ENCODE measurements at regions not wholly inside any gene's neighbourhood (a gene's known extent, or its start where the extent isn't known, plus 50 kb on each side); places are given as distances from the start of the nearest gene placed in this dataset.
"Not testable (repeated sequence)": the region's sequence is repeated elsewhere in the genome, so short reads cannot be mapped to it uniquely, and the experiment has no call there.

- H3K4me3 ChIP-seq, result no peak overlapping the region
- H3K27me3 ChIP-seq, result no peaks in the 10 kb centered on the region
- no peaks in the 10 kb centered on the region for H3K36me3 ChIP-seq
- no peaks in the 10 kb centered on the region for H3K9me3 ChIP-seq
- DNase-seq, result no peak
Observed at GRCh38 chr6:141848029-141848890, 284.5 kb upstream of the GJE1 start.

GRCh38 chr6:141846639-141847038, 286.1 kb upstream of the GJE1 start:
- Histone ChIP-seq H3K9me3 (no peaks in the 10 kb centered on the region), H3K4me3 (no peak overlapping the region), H3K27me3 (no peaks in the 10 kb centered on the region), H3K36me3 (no peaks in the 10 kb centered on the region)
- DNase-seq, result no peak

- no peak for DNase-seq
- Histone ChIP-seq H3K9me3 (no peaks in the 10 kb centered on the region), H3K27me3 (no peaks in the 10 kb centered on the region), H3K36me3 (no peaks in the 10 kb centered on the region), H3K4me3 (no peak overlapping the region)
Observed at GRCh38 chr6:141843178-141843834, 289.4 kb upstream of the GJE1 start.

- Histone ChIP-seq H3K4me3 (no peak overlapping the region), H3K36me3 (no peaks in the 10 kb centered on the region), H3K27me3 (no peaks in the 10 kb centered on the region), H3K9me3 (no peaks in the 10 kb centered on the region; the same call in 1 of the 2 replicates)
- no peak for DNase-seq
Observed at GRCh38 chr6:141833001-141833655, 299.6 kb upstream of the GJE1 start.

GRCh38 chr6:141830530-141830929, 302.2 kb upstream of the GJE1 start:
- no peak for DNase-seq
- H3K9me3 ChIP-seq, result no peaks in the 10 kb centered on the region; the same call in 1 of the 2 replicates
- no peaks in the 10 kb centered on the region for H3K36me3 ChIP-seq
- no peak overlapping the region for H3K4me3 ChIP-seq
- no peaks in the 10 kb centered on the region for H3K27me3 ChIP-seq

GRCh38 chr6:141829566-141830360, 303.0 kb upstream of the GJE1 start:
- H3K36me3 ChIP-seq, result no peaks in the 10 kb centered on the region
- DNase-seq, result no peak
- no peak overlapping the region for H3K4me3 ChIP-seq
- no peaks in the 10 kb centered on the region; the same call in 1 of the 2 replicates for H3K9me3 ChIP-seq
- H3K27me3 ChIP-seq, result no peaks in the 10 kb centered on the region

- Histone ChIP-seq H3K9me3 (no peaks in the 10 kb centered on the region; the same call in 1 of the 2 replicates), H3K27me3 (no peaks in the 10 kb centered on the region)
- no peak for DNase-seq
Observed at GRCh38 chr6:141824350-141824749, 308.4 kb upstream of the GJE1 start.

GRCh38 chr6:141815039-141815438, 317.7 kb upstream of the GJE1 start:
- not testable (repeated sequence) for H3K4me3 ChIP-seq, H3K9me3 ChIP-seq, H3K36me3 ChIP-seq, DNase-seq, H3K27me3 ChIP-seq

More at GRCh38 chr6:141824350-141824749, 308.4 kb upstream of the GJE1 start:
- Histone ChIP-seq H3K36me3 (no peaks in the 10 kb centered on the region), H3K4me3 (no peak overlapping the region)

- H3K27me3 ChIP-seq, result no peaks in the 10 kb centered on the region
- no peak overlapping the region for H3K4me3 ChIP-seq
- H3K36me3 ChIP-seq, result no peaks in the 10 kb centered on the region
- no peaks in the 10 kb centered on the region for H3K9me3 ChIP-seq
- DNase-seq, result no peak
Observed at GRCh38 chr6:141809901-141810300, 322.8 kb upstream of the GJE1 start.

- Histone ChIP-seq H3K9me3 (no peaks in the 10 kb centered on the region), H3K27me3 (no peaks in the 10 kb centered on the region), H3K4me3 (no peak overlapping the region), H3K36me3 (no peaks in the 10 kb centered on the region)
- no peak for DNase-seq
Observed at GRCh38 chr6:141808662-141809061, 324.1 kb upstream of the GJE1 start.

GRCh38 chr6:141800973-141801372, 331.8 kb upstream of the GJE1 start:
- H3K9me3 ChIP-seq, DNase-seq: not testable (repeated sequence)

GRCh38 chr6:141790921-141791320, 341.8 kb upstream of the GJE1 start:
- Histone ChIP-seq H3K36me3 (no peaks in the 10 kb centered on the region), H3K4me3 (no peak overlapping the region), H3K9me3 (no peaks in the 10 kb centered on the region), H3K27me3 (no peaks in the 10 kb centered on the region)
- DNase-seq, result no peak

More at GRCh38 chr6:141800973-141801372, 331.8 kb upstream of the GJE1 start:
- not testable (repeated sequence) for H3K4me3 ChIP-seq, H3K27me3 ChIP-seq, H3K36me3 ChIP-seq

GRCh38 chr6:141788096-141788495, 344.6 kb upstream of the GJE1 start:
- Histone ChIP-seq H3K27me3 (no peaks in the 10 kb centered on the region), H3K36me3 (no peaks in the 10 kb centered on the region), H3K9me3 (no peaks in the 10 kb centered on the region; the same call in 1 of the 2 replicates), H3K4me3 (no peak overlapping the region)
- no peak for DNase-seq

- Histone ChIP-seq H3K27me3 (no peaks in the 10 kb centered on the region), H3K36me3 (no peaks in the 10 kb centered on the region), H3K9me3 (peaks cover 2% of the 10 kb centered on the region), H3K4me3 (no peak overlapping the region)
- no peak for DNase-seq
Observed at GRCh38 chr6:141783585-141783984, 349.1 kb upstream of the GJE1 start.

GRCh38 chr6:141780296-141780695, 352.4 kb upstream of the GJE1 start:
- no peaks in the 10 kb centered on the region for H3K36me3 ChIP-seq
- DNase-seq, result no peak
- peaks cover 2% of the 10 kb centered on the region for H3K9me3 ChIP-seq
- H3K27me3 ChIP-seq, result no peaks in the 10 kb centered on the region
- H3K4me3 ChIP-seq, result no peak overlapping the region

- Histone ChIP-seq H3K36me3 (no peaks in the 10 kb centered on the region), H3K27me3 (no peaks in the 10 kb centered on the region), H3K4me3 (no peak overlapping the region), H3K9me3 (no peaks in the 10 kb centered on the region; the same call in none of the 2 replicates)
- DNase-seq, result no peak
Observed at GRCh38 chr6:141764388-141764787, 368.3 kb upstream of the GJE1 start.
